NCI-H128 (cell line): ENCODE measurements at regions not wholly inside any gene's neighbourhood (a gene's known extent, or its start where the extent isn't known, plus 50 kb on each side); places are given as distances from the start of the nearest gene placed in this dataset.

ENCODE experiments used
- DNase-seq: peaks from one replicate; lab custom pipeline; 2025; ENCODE audit not compliant: unreplicated experiment; lab: John Stamatoyannopoulos, UW

GRCh38 chr9:12874395-12874794, 99.6 kb downstream of the LURAP1L start:
- no peak for DNase-seq

DNA sequence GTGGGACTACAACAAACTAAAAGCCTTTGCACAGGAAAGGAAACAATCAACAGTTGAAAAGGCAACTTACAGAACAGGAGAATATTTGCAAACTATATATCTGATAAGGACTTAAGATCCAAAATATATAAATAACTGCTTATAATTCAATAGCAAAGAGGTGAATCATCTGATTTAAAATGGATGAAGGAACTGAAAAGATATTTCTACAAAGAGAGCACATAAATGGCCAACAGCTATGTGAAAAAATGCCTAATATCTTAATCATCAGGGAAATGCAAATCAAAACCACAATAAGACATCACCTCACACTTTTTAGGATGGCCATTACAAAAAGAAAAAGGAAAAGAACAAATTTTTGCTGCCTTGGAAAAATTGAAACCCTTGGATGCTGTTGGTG, 100.4 kb downstream of the LURAP1L start:
- DNase-seq = no peak

DNA sequence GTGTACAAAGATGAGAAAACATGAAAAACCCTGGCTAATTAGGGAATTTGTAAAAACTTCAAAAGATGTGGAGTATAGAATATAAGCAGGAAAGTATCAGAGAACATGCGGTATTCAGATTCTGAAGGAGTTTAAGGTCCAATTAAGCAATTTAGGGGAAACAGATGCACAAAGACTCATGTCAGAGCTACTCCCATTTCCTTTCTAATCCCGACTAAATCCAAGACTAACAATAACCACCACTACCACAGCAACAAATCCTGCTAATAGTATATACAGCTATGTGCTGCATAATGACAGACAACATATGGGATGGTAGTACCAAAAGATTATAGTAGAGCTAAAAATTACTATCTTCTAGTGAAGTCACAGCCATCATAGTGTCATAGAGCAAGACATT, 102.1 kb downstream of the LURAP1L start:
- no peak for DNase-seq

DNA sequence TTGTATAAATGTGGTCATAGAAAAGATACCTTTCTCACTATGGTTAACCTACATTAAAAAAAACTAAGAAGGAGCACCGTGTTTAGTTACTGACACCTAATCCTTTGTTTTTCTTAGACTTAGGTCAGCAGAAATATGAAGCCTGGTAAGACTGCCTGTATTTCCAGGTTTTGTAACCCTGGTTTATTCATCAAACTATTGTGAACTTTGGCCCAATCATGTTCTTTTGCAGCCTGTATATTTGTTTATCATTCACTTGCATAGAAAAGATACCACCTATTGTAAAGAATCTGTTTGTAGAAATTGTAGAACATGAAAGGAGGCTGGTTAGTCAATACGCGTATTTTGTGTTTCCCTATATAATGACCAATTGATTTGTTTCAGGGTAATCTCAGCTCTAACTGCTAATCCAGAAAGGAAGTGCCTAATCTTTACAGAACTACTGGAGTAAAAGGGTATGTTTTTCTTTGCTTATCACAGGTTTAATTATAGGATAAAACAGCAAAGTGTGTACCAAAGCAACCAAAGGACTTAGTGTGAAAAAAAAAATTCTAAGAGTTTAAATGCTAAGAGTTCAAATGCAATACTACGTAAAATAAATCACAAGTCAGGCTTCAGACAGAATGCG, 103.6 kb downstream of the LURAP1L start:
- no peak for DNase-seq

DNA sequence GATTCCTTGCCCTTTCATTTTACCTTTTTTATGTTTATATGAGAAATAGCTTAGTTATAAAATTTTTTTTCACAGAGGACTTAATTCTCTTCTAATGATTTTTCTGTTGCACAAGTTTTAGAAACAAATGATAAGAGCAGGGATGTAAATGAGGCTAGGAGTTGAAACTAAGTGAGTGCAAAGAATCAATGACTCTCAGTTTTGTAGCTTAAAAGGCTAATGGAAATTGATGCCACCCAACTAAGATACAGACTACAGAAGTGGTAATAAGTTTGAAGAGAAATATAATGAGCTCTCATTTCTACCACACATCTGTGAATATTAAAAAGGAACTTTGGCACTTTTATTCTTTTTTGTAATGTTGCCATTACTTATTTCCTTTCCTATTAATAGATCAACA, 105.1 kb downstream of the LURAP1L start:
- DNase-seq = no peak

GRCh38 chr9:12880406-12881015, 105.7 kb downstream of the LURAP1L start:
- DNase-seq = no peak

DNA sequence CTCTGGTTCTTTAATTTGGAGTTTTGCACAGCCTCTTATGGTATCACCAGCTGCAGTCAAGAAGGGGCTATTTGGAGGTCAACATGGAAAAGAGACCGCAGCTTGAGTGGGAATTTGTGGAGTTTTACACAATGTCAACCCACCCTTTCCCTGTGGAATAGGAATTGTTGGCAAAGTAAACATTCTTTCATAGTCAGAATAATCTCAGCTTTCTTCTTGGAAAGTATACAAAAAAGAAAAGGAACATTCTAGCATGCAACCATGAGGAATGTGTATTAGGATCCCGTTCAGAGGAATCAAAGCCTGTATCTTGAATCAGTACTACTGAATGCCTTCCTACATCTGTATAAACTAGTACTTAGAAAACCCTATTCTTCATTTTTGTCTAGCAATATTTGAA, 107.6 kb downstream of the LURAP1L start:
- DNase-seq = no peak

- DNase-seq = no peak
Measured at GRCh38 chr9:12884736-12885395, 110.0 kb downstream of the LURAP1L start.

DNA sequence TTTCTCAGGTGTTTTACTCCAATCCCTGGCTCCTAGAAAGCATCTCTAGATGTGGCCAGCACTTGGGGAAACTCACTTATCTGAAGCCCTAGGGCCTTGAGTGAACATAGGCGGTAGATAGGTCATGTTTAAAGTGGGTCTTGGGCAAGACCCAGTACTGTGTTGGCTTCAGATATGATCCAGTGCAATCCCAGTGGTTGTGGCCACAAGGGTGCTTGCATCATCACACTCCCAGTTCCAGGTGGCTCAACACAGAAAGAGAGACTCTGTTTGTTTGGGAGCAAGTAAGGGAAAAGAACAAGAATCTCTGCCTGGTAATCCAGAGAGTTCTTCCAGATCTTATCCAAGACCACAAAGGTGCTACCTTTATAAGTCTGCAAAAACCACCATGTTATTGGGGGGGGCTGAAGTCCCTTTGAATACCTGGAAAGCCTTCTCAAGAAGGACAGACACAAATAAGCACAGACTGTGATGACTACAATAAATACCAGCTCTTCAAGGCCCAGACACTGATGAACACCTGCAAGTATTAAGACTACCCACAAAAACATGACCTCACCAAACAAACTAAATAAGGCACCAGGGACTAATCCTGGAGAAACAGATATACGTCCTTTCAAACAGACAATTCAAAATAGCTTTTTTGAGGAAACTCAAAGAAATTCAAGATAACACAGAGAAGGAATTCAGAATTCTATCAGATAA, 114.7 kb downstream of the LURAP1L start:
- DNase-seq = no peak

DNA sequence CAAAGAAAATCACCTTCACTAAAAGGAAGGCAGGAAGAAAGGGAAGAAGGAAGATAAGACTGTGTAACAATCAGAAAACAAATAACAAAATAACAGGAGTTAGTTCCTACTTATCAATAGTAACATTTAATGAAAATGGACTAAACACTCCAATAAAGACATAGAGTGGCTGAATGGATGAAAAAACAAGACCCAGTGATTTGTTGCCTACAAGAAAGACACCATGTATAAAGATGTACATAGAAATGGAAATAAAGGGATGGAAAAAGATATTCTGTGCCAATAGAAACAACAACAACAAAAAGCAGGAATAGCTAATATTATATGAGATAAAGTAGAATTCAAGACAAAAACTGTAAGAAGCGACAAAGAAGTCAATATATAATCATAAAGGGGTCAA, 116.8 kb downstream of the LURAP1L start:
- DNase-seq = no peak

GRCh38 chr9:12903316-12903715, 128.5 kb downstream of the LURAP1L start:
- no peak for DNase-seq

DNA sequence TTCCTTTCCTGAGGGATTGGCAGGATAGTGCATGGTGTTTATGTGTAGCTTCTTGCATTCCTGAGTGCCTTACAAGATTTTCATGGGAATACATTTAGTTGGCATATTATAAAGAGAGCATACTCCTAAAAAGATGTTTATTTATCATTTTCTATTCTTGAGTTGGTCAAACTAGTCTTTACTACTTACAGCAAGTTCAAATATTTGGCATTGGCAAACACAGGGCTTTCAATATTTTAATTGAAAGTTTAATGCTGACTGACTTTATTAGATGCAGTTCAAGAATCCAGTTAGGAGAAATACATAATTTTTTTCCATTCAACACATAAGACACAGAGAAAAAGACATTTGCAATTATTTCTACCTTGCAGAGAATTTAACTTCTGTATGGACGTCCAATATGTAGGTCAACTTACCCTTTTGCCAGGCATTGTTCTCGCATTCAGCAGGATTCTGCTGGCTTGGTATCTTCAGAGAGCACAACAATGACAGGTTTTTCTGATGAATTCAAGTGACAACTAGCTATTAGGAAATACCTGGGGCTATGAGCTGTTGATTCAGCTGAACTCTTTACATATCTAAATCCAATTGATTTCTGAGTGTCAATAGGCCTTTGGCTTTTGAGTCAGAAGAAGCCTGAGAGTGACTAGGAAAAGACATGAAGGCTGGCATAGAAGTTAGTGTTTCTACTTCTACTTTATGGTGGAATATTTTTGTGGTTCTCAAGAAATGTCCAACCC, 129.6 kb downstream of the LURAP1L start:
- DNase-seq = no peak

DNA sequence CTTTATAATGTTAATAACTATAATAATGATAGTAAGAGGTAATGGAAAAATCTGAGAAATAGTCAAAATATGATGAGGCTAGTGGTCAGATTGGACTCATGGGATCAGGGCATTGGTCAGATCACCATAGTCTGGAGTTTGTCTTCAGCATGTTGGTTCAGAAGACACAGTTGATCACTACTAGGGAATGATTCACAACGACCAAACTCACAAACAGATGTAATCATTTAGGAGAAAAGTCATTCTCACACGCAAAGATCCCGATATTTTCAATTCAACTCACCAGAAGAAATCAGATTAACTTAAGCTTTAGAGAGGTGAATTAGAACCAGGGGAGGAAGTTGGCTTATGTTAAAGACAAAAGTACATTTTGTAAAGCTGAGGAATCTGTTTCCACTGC, 131.8 kb downstream of the LURAP1L start:
- no peak for DNase-seq

DNA sequence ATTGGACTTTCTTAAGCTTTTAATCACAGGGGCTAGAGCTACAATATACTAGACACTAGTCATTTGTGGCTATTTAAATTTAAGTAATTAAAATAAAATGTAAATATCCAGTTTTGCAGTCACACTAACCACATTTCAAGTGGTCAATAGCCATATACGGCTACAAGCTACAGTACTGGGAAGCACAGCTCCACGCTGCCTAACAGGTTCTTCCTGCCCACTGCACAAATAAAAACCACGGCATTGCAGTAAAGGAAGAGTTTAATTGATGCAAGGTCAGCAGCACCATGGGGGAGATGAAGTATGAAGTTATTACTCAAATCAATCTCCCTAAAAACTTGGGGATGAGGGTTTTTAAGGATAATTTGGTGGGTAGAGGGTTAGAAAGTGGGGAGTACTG, 134.1 kb downstream of the LURAP1L start:
- DNase-seq = no peak

DNA sequence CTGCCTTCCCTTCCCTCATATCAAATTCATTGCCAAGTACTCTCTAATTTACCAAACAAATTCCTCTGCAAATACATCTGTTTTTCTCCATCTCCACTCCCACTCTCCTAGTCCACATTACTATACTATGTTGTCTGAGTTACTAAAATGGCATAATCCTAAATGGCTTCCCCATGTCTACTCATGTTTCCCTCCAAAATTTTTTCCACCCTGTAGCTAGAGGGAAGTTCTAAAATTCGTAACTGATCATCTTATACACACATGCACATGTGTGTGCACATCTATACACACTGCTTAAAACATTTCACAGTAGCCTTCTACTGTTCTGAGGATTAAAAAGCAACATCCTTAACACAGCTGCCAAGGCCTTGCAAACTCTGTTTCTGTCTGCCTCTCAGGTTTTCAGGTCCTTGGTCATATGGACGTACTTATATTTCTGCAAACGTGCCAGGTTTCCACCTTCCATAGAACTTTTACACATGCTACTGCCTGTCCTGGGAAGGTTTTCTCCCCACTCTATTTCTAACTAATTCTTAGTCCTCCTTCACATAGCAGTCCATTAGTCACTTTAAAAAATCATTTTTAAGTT, 140.6 kb downstream of the LURAP1L start:
- no peak for DNase-seq

DNA sequence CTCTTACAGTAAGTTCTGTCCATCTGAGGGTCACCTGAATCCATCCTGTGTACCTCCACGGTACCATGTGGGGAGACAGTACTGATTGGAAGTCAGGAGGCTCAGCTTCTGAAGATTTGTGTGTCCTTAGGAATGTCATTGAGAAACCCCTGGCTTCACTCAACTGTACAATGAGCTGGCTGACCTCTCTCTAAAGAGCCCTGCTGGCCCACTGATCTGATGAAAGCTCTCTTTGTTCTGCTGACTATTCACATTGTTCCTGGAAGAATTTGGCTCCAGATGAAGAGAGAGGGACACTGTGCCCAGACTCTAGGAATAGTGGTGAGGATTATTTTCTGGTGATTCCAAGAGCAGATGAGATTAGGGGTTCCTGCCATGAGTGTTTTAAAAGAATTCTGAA, 141.2 kb downstream of the LURAP1L start:
- no peak for DNase-seq

- no peak for DNase-seq
Measured at GRCh38 chr9:12920437-12920836, 145.6 kb downstream of the LURAP1L start.

- DNase-seq = no peak
Measured at GRCh38 chr9:12921621-12922020, 146.8 kb downstream of the LURAP1L start.

DNA sequence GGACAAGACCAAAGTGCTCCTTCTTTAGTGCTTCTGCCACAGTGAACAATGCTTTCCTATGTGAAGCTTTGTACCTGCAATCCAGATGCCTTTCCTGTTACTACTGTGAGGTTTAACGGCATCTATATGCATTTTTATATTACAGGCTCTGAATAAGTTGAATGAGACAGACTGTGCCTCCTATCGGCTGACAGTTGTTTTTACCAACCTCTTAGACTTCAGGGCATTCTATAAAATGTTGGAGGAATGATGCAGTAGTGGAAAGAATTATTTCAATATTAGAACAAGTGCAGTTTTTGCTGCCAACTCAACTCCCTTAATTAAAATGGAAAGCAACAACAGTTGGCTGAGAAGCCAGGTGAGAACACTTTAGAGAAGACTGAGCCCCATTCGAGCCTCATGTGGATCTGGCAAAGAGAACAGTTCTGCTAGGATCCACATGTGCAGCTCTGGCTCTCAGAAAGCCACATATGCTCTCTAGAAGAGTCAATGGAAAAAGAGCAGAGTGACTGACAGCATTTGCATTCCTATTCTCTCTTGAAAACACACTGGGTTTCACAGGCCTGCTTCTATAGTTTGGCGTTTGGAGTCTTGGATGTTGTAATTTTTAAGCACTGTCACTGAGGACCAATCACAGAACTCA, 147.5 kb downstream of the LURAP1L start:
- no peak for DNase-seq

DNA sequence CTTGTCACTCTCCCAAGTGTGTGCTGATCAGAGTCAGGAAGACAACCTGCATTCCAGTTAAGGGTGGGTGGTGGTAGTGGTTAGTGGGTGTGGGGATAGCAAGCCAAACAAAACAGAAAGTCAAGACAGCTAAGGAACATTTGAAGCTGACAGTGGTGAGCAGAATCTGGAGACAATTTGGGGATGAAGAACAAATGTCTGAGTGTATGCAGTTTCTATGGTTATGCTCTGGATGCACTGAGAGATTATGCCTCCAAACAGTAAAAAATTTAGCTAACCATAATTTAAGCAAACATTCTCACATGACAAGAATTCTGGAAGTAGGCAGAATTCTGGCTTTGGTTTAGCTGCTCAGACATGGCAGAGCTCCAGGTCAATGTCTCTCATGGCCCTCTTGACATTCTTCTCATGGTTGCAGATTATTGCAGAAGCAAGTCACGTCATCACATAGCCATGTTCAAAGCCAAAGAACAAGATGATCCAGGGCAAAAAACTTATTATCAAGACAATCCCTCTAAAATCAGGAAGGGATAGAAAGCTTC, 148.7 kb downstream of the LURAP1L start:
- no peak for DNase-seq
